ENCODE measurements at regions not wholly inside any gene's neighbourhood (a gene's known extent, or its start where the extent isn't known, plus 50 kb on each side); places are given as distances from the start of the nearest gene placed in this dataset.

- TF ChIP-seq POLR2AphosphoS5 (IDR thresholded peaks at IDR 0.05; ENCODE audit: low read depth, low read length) (no peak), TAF1 (IDR thresholded peaks at IDR 0.05; ENCODE audit: borderline replicate concordance, low read depth, low read length) (no peak)
Measured at GRCh38 chr3:8387571-8387970, 114.1 kb upstream of the LMCD1 start.
